Fibroblast of villous mesenchyme (primary cell): ENCODE measurements at regions not wholly inside any gene's neighbourhood (a gene's known extent, or its start where the extent isn't known, plus 50 kb on each side); places are given as distances from the start of the nearest gene placed in this dataset.
"Not testable (repeated sequence)": the region's sequence is repeated elsewhere in the genome, so short reads cannot be mapped to it uniquely, and the experiment has no call there.

ENCODE experiments used
- DNase-seq: peaks from one replicate; pipeline ENCODE4 v3.0.0-alpha.2; 2010; ENCODE audit warnings: low read depth
- H3K4me3 ChIP-seq: 2 replicates; pipeline ENCODE4 v1.5.1; 2011; ENCODE audit warnings: low read depth, mild to moderate bottlenecking, low read length
- TF ChIP-seq, protein P1 (sequence below): IDR thresholded peaks from 2 replicates; pipeline ENCODE4 v1.5.1; 2012; ENCODE audit warnings: low read depth, mild to moderate bottlenecking, low read length; ENCODE audit not compliant: insufficient read depth

DNA sequence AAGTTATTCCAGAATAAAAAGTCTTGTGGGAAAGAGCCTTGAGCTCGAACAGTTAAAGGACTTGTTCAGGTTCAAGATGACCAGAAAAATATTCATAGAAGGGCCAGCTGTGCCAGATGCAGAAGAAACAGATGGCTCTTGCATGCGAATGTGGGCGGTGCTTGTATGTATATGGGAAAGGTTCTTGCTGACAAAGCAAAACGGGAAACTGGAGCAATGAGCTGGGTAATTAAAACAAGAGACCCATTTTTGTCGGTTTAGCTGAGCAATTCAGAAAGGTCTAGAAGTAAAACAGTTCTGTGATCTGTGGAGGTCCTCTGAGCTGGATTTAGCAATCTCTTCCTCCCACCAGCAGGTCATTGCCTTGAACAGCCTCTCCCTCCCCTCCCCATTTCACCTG, 107.2 kb upstream of the MARK1 start:
- TF ChIP-seq, protein P1, sequence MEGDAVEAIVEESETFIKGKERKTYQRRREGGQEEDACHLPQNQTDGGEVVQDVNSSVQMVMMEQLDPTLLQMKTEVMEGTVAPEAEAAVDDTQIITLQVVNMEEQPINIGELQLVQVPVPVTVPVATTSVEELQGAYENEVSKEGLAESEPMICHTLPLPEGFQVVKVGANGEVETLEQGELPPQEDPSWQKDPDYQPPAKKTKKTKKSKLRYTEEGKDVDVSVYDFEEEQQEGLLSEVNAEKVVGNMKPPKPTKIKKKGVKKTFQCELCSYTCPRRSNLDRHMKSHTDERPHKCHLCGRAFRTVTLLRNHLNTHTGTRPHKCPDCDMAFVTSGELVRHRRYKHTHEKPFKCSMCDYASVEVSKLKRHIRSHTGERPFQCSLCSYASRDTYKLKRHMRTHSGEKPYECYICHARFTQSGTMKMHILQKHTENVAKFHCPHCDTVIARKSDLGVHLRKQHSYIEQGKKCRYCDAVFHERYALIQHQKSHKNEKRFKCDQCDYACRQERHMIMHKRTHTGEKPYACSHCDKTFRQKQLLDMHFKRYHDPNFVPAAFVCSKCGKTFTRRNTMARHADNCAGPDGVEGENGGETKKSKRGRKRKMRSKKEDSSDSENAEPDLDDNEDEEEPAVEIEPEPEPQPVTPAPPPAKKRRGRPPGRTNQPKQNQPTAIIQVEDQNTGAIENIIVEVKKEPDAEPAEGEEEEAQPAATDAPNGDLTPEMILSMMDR: no peak
- DNase-seq: no peak
- H3K4me3 ChIP-seq: no peak overlapping the region

- not testable (repeated sequence) for DNase-seq, H3K4me3 ChIP-seq
Observed at GRCh38 chr1:220412382-220412781, 115.6 kb upstream of the MARK1 start.

DNA sequence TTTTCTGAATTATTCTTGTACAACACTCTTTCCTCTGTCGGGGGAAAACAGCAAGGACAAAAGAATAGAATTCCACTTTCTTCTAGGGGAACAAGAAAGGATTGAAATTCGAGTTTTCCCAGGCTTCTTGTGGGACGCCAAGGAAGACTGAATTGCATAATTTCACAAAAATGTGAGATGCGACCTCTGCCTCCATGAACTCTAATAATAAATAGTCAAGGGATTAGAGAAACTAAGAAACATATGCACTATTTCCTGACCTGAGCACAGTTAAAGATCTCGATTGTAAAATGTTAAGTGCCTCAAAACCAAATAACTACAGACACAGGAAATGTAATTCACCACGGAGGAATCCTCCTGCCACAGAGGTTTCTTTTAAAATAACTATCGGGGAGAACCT, 117.3 kb upstream of the MARK1 start:
- TF ChIP-seq, protein P1: no peak
- no peak overlapping the region for H3K4me3 ChIP-seq
- DNase-seq: peak; percentile 77

DNA sequence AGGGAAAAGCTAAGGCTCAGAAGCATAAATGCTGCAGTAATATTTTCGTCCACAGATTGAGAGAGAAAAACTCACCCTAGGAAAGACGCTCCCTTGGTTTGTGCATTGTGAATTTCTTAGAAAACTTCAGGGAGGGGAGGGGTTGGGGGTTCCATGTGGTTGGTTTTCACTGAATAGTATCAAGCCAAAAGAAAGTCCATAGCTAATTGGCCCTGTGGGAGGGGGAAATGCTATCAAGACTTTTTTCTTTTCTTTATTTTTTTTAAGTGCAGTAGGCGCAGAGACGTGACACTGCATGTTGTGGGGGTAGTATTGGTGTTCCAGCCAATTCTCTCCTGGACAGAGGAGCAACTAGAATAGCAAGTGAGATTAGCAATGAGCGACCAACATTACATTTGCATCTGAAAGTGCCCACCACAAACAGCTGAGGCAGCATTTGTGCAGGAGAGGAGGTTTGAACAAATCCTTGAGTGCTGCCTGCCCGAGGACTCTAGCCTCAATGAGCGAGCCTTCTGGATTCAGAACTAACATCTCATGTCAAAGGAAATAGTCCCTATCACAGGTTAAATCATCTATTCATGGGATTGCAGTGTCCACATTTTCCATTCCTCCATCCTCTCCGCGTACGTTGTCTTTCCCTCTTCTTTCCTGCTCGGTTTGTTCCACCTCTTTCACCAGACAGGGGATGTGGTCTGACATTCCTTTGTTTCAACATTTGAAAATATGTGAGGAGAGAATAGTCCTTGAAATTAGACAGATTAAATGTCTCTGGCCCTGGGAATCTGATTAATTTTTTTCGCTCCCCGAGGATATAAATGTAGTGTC, 118.0 kb upstream of the MARK1 start:
- DNase-seq: no peak
- TF ChIP-seq, protein P1: no peak
- no peak overlapping the region for H3K4me3 ChIP-seq

DNA sequence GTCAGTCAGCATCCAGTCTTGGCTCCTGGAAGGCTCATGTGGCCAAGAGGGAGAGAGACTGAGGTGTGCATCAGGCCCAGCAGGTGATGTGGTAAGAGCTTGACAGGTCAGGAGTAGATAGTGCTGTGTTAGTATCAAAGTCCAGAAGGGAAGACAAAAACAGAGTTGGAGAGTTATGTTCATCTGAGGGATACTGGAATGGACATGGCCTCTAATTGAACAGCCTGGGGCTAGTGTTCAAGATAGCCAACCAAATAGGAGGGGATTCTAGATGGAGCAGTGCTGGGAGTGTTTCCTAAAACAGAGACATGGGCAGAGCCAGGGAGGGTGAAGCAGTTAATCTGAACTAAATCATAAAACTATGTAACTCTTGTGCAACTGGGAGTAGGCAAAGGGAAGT, 120.7 kb upstream of the MARK1 start:
- no peak for DNase-seq
- H3K4me3 ChIP-seq: no peak overlapping the region
- TF ChIP-seq, protein P1: no peak

DNA sequence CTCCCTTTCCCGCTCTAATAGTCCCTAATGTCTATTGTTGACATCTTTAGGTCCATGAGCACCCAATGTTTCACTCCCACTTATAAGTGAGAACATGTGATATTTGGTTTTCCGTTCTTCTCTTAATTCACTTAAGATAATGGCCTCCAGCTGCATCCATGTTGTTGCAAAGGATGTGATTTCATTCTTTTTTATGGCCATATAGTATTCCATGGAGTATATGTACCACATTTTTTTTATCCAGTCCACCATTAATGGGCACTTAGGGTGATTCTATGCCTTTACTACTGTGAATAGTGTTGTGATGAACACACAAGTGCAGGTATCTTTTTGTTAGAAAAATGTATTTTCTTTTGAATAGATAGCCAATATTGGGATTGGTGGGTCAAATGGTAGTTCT, 126.0 kb upstream of the RAB3GAP2 start:
- H3K4me3 ChIP-seq: no peak overlapping the region
- no peak for DNase-seq
- TF ChIP-seq, protein P1: no peak

DNA sequence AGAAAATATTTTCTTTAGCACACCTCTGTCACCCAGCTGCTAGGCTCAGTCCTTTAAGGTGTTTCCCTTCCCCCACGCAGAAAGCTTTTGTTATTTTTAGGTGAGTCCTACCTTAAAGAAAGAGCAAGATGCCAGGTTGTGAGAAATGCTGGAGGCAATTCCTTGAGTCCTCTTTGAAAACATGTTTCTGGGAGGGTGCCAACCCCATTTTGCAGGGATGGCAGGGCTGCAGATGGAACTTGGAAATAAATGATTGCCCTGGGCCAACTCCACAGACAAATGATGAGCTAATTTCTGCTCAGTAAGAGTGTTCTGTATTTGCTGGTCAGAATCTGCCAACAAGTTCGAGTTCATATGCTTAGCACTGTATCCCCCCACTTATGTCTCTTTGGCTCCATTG, 119.2 kb upstream of the RAB3GAP2 start:
- TF ChIP-seq, protein P1: no peak
- no peak overlapping the region for H3K4me3 ChIP-seq

More for the DNA sequence above, 119.2 kb upstream of the RAB3GAP2 start:
- DNase-seq: no peak
